ENCODE measurements at regions not wholly inside any gene's neighbourhood (a gene's known extent, or its start where the extent isn't known, plus 50 kb on each side); places are given as distances from the start of the nearest gene placed in this dataset.

DNA sequence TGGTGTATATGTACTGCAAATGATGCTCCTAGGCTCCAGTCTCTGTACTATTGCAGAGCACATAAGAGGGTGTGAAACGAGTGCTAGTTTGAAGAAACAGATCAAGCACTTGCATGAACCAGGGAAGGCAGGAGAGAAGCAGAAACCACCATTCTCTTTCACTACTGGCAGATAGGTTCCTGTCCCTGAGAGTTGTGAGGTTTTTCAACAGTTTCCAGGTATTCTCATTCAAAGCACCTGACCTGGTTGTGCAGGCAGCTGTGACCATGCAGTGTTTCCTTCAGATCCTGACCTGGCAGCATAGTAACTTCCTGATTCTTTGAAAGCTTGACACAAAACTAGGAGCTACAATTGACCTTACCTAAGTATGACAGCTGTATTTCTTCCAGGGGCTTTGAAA is 164.9 kb downstream of the UFM1 start:
- no peaks in the 10 kb centered on the region for H3K36me3 Mint-ChIP-seq (ENCODE audit: unreplicated experiment)
- DNase-seq (ENCODE audit: extremely low spot score, unreplicated experiment): no peak

GRCh38 chr13:38518328-38518727 is 168.5 kb upstream of the FREM2 start:
- H3K9me3 Mint-ChIP-seq (ENCODE audit: unreplicated experiment): no peaks in the 10 kb centered on the region

More for the DNA sequence above, 164.9 kb downstream of the UFM1 start:
- peaks cover 29% of the 10 kb centered on the region for H3K27me3 Mint-ChIP-seq (ENCODE audit: unreplicated experiment)
- no peaks in the 10 kb centered on the region for H3K4me1 Mint-ChIP-seq (ENCODE audit: unreplicated experiment)
- H3K27ac Mint-ChIP-seq (ENCODE audit: unreplicated experiment): no peak overlapping the region
- H3K9me3 Mint-ChIP-seq (ENCODE audit: unreplicated experiment): no peaks in the 10 kb centered on the region
- no peak overlapping the region for H3K4me3 Mint-ChIP-seq (ENCODE audit: unreplicated experiment)
- TF ChIP-seq, protein P1, sequence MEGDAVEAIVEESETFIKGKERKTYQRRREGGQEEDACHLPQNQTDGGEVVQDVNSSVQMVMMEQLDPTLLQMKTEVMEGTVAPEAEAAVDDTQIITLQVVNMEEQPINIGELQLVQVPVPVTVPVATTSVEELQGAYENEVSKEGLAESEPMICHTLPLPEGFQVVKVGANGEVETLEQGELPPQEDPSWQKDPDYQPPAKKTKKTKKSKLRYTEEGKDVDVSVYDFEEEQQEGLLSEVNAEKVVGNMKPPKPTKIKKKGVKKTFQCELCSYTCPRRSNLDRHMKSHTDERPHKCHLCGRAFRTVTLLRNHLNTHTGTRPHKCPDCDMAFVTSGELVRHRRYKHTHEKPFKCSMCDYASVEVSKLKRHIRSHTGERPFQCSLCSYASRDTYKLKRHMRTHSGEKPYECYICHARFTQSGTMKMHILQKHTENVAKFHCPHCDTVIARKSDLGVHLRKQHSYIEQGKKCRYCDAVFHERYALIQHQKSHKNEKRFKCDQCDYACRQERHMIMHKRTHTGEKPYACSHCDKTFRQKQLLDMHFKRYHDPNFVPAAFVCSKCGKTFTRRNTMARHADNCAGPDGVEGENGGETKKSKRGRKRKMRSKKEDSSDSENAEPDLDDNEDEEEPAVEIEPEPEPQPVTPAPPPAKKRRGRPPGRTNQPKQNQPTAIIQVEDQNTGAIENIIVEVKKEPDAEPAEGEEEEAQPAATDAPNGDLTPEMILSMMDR (IDR thresholded peaks at IDR 0.05): no peak

DNA sequence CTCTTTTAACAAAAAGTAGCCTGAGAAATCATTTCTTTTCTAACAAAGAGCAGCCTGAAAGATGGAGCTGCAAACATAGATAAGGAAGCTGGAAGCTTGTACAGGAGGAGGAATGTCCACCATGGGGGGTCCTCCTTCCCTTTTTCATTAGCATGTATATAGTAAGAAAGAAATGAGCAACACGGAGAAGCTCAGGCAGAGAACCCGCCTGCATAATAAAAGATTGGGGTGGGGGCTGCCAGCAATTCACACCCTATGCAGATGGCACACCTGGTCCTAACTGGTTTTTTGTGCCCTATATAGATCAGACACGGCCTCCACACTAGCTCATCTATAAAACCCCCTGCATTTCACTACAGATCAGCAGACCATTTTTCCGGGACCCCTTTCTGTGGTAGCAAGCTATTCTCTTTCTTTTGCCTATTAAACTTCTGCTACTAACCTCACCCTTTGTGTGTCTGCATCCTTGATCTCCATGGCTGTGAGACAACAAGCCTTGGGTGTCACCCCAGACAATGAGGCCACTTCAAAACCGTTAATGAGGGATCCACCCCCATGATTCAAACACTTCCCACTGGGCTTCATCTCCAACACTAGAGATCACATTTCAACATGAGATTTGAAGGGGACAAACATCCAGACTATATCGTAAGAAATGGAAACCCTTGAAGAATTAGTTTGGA is 167.5 kb upstream of the FREM2 start:
- no peaks in the 10 kb centered on the region for H3K9me3 Mint-ChIP-seq (ENCODE audit: unreplicated experiment)
- DNase-seq (ENCODE audit: extremely low spot score, unreplicated experiment): no peak
- H3K27ac Mint-ChIP-seq (ENCODE audit: unreplicated experiment): no peak overlapping the region
- no peak overlapping the region for H3K4me3 Mint-ChIP-seq (ENCODE audit: unreplicated experiment)
- H3K36me3 Mint-ChIP-seq (ENCODE audit: unreplicated experiment): no peaks in the 10 kb centered on the region
- peaks cover 30% of the 10 kb centered on the region for H3K27me3 Mint-ChIP-seq (ENCODE audit: unreplicated experiment)
- TF ChIP-seq, protein P1 (IDR thresholded peaks at IDR 0.05): no peak
- H3K4me1 Mint-ChIP-seq (ENCODE audit: unreplicated experiment): no peaks in the 10 kb centered on the region

More at GRCh38 chr13:38518328-38518727, 168.5 kb upstream of the FREM2 start:
- H3K4me1 Mint-ChIP-seq (ENCODE audit: unreplicated experiment): no peaks in the 10 kb centered on the region
- TF ChIP-seq, protein P1 (IDR thresholded peaks at IDR 0.05): no peak
- no peak for DNase-seq (ENCODE audit: extremely low spot score, unreplicated experiment)
- peaks cover 30% of the 10 kb centered on the region for H3K27me3 Mint-ChIP-seq (ENCODE audit: unreplicated experiment)
- H3K4me3 Mint-ChIP-seq (ENCODE audit: unreplicated experiment): no peak overlapping the region
- no peaks in the 10 kb centered on the region for H3K36me3 Mint-ChIP-seq (ENCODE audit: unreplicated experiment)
- H3K27ac Mint-ChIP-seq (ENCODE audit: unreplicated experiment): no peak overlapping the region

- Mint-ChIP-seq H3K4me1 (ENCODE audit: unreplicated experiment) (no peaks in the 10 kb centered on the region), H3K27ac (ENCODE audit: unreplicated experiment) (no peak overlapping the region), H3K27me3 (ENCODE audit: unreplicated experiment) (peaks cover 30% of the 10 kb centered on the region), H3K36me3 (ENCODE audit: unreplicated experiment) (no peaks in the 10 kb centered on the region), H3K4me3 (ENCODE audit: unreplicated experiment) (no peak overlapping the region), H3K9me3 (ENCODE audit: unreplicated experiment) (no peaks in the 10 kb centered on the region)
- TF ChIP-seq, protein P1 (IDR thresholded peaks at IDR 0.05): no peak
- no peak for DNase-seq (ENCODE audit: extremely low spot score, unreplicated experiment)
Measured at GRCh38 chr13:38520041-38520440, 166.8 kb upstream of the FREM2 start.

GRCh38 chr13:38527140-38527539 is 159.7 kb upstream of the FREM2 start:
- Mint-ChIP-seq H3K27ac (ENCODE audit: unreplicated experiment) (no peak overlapping the region), H3K9me3 (ENCODE audit: unreplicated experiment) (no peaks in the 10 kb centered on the region), H3K4me3 (ENCODE audit: unreplicated experiment) (no peak overlapping the region), H3K36me3 (ENCODE audit: unreplicated experiment) (no peaks in the 10 kb centered on the region), H3K27me3 (ENCODE audit: unreplicated experiment) (peaks cover 28% of the 10 kb centered on the region), H3K4me1 (ENCODE audit: unreplicated experiment) (no peaks in the 10 kb centered on the region)
- TF ChIP-seq, protein P1 (IDR thresholded peaks at IDR 0.05): no peak
- no peak for DNase-seq (ENCODE audit: extremely low spot score, unreplicated experiment)

Measured in osteocyte (in vitro differentiated cells).